ENCODE measurements at regions not wholly inside any gene's neighbourhood (a gene's known extent, or its start where the extent isn't known, plus 50 kb on each side); places are given as distances from the start of the nearest gene placed in this dataset.

- DNase-seq (ENCODE audit: low read depth, low spot score) (no peak), ATAC-seq (no peak)
- ChIA-PET RAD21 (ENCODE audit: low non-redundant PET in 1 of 2, low total read pairs in 2 of 2, uncharacterized antibody in 2 of 2, unreplicated experiment in 2 of 2) (no interaction called here), POLR2A (no interaction called here), CTCF (no interaction called here)
- Histone ChIP-seq H3K9me3 (ENCODE audit: control insufficient read depth in 1 of 2, insufficient read depth in 1 of 2, low read depth in 1 of 2, low read length in 2 of 2) (no peaks in the 10 kb centered on the region), H3K4me3 (replicated peaks in 1 of 2; ENCODE audit: low read depth in 1 of 2, low read length in 2 of 2) (no peak overlapping the region), H3K36me3 (ENCODE audit: control insufficient read depth in 1 of 2, insufficient read depth in 2 of 2, low read length in 2 of 2) (no peaks in the 10 kb centered on the region), H3K79me2 (ENCODE audit: insufficient read depth, low read length) (no peaks in the 10 kb centered on the region), H3K27me3 (ENCODE audit: insufficient read depth, low read length) (no peaks in the 10 kb centered on the region), H3K9me2 (ENCODE audit: insufficient read depth) (no peaks in the 10 kb centered on the region), H2AFZ (ENCODE audit: low read depth, low read length, poor library complexity, severe bottlenecking) (no peak overlapping the region), H3K4me2 (ENCODE audit: low read length) (no peak overlapping the region), H3K4me1 (ENCODE audit: control insufficient read depth in 1 of 2, insufficient read depth in 2 of 2, low read length in 2 of 2) (no peaks in the 10 kb centered on the region), H3K27ac (ENCODE audit: low read depth, low read length) (no peak overlapping the region), H3K9ac (ENCODE audit: low read length) (no peak overlapping the region), H4K20me1 (ENCODE audit: insufficient read depth) (no peaks in the 10 kb centered on the region)
- intact Hi-C loops (cut with micrococcal nuclease), result no loop called here
- TF ChIP-seq POLR2A (IDR thresholded peaks at IDR 0.05; ENCODE audit: borderline replicate concordance, extremely low read depth, insufficient read depth, insufficient read length), result no peak
- BruUV-seq (replicated peaks), result no TSS peak
Measured at GRCh38 chr7:106193661-106194060, 81.5 kb upstream of the SYPL1 start.

GRCh38 chr7:106190589-106191330 is 78.6 kb upstream of the SYPL1 start:
- Histone ChIP-seq H3K4me2 (ENCODE audit: low read length) (no peak overlapping the region), H3K27ac (ENCODE audit: low read depth, low read length) (no peak overlapping the region), H3K36me3 (ENCODE audit: control insufficient read depth in 1 of 2, insufficient read depth in 2 of 2, low read length in 2 of 2) (no peaks in the 10 kb centered on the region), H4K20me1 (ENCODE audit: insufficient read depth) (no peaks in the 10 kb centered on the region), H2AFZ (ENCODE audit: low read depth, low read length, poor library complexity, severe bottlenecking) (no peak overlapping the region), H3K79me2 (ENCODE audit: insufficient read depth, low read length) (no peaks in the 10 kb centered on the region), H3K9me3 (ENCODE audit: control insufficient read depth in 1 of 2, insufficient read depth in 1 of 2, low read depth in 1 of 2, low read length in 2 of 2) (no peaks in the 10 kb centered on the region), H3K9me2 (ENCODE audit: insufficient read depth) (no peaks in the 10 kb centered on the region), H3K27me3 (ENCODE audit: insufficient read depth, low read length) (no peaks in the 10 kb centered on the region), H3K4me3 (replicated peaks in 1 of 2; ENCODE audit: low read depth in 1 of 2, low read length in 2 of 2) (no peak overlapping the region), H3K4me1 (ENCODE audit: control insufficient read depth in 1 of 2, insufficient read depth in 2 of 2, low read length in 2 of 2) (no peaks in the 10 kb centered on the region), H3K9ac (ENCODE audit: low read length) (no peak overlapping the region)
- no TSS peak for BruUV-seq (replicated peaks)
- ChIA-PET CTCF (no interaction called here), RAD21 (ENCODE audit: low non-redundant PET in 1 of 2, low total read pairs in 2 of 2, uncharacterized antibody in 2 of 2, unreplicated experiment in 2 of 2) (no interaction called here), POLR2A (no interaction called here)
- TF ChIP-seq EGR1 (IDR thresholded peaks at IDR 0.05; ENCODE audit: low read depth), result no peak
- no peak for TF ChIP-seq CBX3 (IDR thresholded peaks at IDR 0.05; ENCODE audit: low read depth)
- no peak for TF ChIP-seq ELF1 (IDR thresholded peaks at IDR 0.05; ENCODE audit: borderline replicate concordance, low read depth)
- TF ChIP-seq EZH2phosphoT487 (IDR thresholded peaks at IDR 0.05; ENCODE audit: borderline replicate concordance), result no peak
- no peak for TF ChIP-seq FOSL1 (IDR thresholded peaks at IDR 0.05; ENCODE audit: low read depth)
- no peak for TF ChIP-seq ATF3 (IDR thresholded peaks at IDR 0.05)
- no peak for TF ChIP-seq YY1 (IDR thresholded peaks at IDR 0.05; ENCODE audit: extremely low read depth, insufficient replicate concordance, low read depth, low read length)
- no peak for TF ChIP-seq POLR2AphosphoS5 (IDR thresholded peaks at IDR 0.05; ENCODE audit: low read depth, low read length)
- no peak for TF ChIP-seq MAX (IDR thresholded peaks at IDR 0.05)
- ATAC-seq (no peak), DNase-seq (ENCODE audit: low read depth, low spot score) (no peak)
- intact Hi-C loops (cut with micrococcal nuclease), result no loop called here

Measured in HCT116 (cell line).